ENCODE measurements at regions not wholly inside any gene's neighbourhood (a gene's known extent, or its start where the extent isn't known, plus 50 kb on each side); places are given as distances from the start of the nearest gene placed in this dataset.

- DNase-seq (ENCODE audit: low read depth), result no peak
These were observed 144.4 kb downstream of the RMI1 start for GRCh38 chr9:84125046-84125445.

DNA sequence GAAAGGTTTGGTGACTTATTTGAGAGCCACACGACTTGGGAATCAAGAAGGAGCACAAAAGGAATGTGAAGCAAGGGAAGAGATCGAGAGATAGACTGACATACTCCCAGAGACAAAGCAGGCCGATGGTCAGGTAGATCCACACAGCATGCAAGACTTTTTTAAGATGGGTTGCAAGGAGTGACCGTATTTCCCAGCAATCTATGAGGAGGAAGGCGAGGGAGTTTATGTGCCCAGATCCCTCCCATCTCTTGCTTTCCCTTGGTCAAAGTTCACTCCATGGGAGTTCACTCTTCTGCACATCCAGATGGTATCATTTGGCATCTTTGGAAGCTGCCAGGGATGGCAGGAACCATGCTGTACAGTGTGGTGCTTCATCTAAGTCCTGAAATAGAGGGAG, 148.9 kb downstream of the RMI1 start:
- no peak for DNase-seq (ENCODE audit: low read depth)

GRCh38 chr9:84136119-84136868, 155.7 kb downstream of the RMI1 start:
- DNase-seq (ENCODE audit: low read depth), result peak; percentile 22

GRCh38 chr9:84137968-84138367, 157.4 kb downstream of the RMI1 start:
- DNase-seq (ENCODE audit: low read depth), result no peak

GRCh38 chr9:84138541-84138940, 157.9 kb downstream of the RMI1 start:
- DNase-seq (ENCODE audit: low read depth), result no peak

DNA sequence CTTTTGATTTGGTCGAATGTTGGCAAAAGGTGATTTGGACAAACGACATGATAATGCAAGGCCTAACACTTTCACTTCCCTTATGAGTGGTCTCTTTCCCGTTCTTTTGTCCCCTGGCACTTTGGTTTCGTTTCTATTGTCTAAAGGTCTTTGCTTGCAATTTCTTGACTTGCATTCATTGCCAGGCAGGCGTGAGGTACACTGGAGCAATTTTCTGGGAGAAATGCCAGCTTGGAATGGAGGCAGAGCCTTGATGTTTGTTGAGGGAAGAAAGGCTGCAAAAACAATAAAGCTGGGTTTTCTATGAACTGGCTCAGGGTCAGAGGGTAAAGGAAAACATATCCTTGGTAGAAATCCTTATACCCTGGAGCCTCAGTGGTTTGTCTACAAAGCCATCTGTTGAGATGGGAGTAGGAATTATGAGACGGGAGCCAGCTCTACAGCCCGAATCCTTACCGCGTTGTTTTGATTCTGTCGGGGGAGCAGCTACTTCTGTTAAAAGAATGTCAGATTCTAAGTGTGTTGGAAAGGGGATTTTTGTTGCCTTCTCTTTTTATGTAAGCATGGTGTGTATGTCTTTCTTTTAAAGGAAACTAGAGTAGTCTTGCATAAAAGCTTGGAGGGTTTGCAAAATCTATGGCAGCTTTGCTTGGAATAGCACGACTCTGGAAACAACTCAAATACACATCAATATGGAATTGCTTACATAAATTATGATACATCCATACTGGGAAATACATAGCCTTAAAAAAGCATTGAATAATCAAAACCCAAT, 158.9 kb downstream of the RMI1 start:
- peak; percentile 46 for DNase-seq (ENCODE audit: low read depth)

DNA sequence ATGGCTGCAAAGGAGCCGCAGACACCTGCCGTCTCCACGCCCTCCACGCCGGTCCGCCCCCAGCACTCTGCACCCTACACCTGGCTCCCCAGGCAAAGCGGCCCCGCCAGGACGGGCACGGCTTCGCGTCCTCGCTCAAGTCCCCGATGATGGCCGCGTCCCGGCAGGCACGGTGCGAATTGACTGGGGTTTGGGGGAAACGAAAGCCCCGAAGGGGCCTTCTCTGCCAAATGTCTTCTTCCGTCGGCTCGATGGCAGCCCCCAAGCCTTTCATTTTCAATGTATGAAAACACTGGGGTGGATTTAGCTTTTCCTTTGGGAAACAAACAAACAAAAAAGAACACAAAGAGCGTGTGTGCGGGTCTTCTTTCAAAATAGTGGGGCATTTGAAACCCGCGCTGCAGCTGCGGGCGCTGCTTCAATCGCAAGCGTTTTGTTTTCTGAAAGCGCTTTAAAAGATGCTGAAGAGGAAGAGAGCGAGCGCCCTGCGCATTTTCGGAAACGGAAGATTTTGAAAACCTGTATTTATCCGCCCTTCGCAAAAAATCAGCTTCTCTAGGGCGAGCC, 160.0 kb downstream of the RMI1 start:
- no peak for DNase-seq (ENCODE audit: low read depth)

GRCh38 chr9:84141741-84142370, 161.3 kb downstream of the RMI1 start:
- no peak for DNase-seq (ENCODE audit: low read depth)

GRCh38 chr9:84145031-84145430, 164.4 kb downstream of the RMI1 start:
- DNase-seq (ENCODE audit: low read depth), result no peak

GRCh38 chr9:84145780-84146179, 165.2 kb downstream of the RMI1 start:
- no peak for DNase-seq (ENCODE audit: low read depth)

DNA sequence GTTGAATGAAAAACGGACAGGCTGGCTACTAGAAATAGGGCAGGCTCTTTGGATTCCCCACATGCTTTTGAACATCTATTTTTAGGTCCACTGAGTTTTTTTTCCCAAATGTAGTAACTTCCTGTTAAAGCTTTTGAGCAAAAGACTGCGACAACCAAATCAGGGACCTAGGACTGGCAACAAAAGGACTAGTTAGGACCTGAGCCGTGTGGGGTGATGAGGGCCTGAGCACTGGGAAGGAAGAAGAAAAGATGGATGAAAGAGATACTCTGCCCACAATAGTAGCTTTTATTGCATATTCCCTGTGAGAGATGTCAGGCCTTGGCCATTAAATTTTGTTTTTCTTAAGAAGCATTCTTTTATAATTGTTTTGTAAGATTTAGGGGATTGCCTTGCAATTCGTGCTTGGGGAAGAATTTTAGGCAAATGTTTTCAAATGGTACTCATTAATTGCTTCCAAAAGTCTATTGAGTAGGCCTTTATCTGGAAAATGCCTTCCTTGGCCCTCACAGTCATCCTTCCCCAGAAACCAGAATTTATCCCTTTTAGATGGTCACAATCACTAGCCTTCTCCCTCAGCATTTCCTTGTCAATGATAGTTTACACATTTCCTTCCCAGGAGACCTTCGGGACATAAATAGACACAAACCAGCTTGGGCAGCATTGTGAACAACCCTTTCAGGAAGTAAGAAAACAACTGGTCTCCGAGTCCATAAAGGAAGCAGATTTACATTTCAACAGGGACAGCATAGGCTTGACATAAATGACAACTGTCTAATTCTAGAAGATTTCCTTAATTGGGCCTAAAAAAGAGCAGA, 166.5 kb downstream of the RMI1 start:
- DNase-seq (ENCODE audit: low read depth), result peak; percentile 71

- no peak for DNase-seq (ENCODE audit: low read depth)
These were observed 170.6 kb downstream of the RMI1 start for GRCh38 chr9:84151236-84151635.

- DNase-seq (ENCODE audit: low read depth), result no peak
These were observed 171.0 kb downstream of the RMI1 start for GRCh38 chr9:84151640-84152039.

GRCh38 chr9:84152204-84152603, 171.6 kb downstream of the RMI1 start:
- DNase-seq (ENCODE audit: low read depth), result no peak

- DNase-seq (ENCODE audit: low read depth), result no peak
These were observed 173.3 kb downstream of the RMI1 start for GRCh38 chr9:84153885-84154284.

DNA sequence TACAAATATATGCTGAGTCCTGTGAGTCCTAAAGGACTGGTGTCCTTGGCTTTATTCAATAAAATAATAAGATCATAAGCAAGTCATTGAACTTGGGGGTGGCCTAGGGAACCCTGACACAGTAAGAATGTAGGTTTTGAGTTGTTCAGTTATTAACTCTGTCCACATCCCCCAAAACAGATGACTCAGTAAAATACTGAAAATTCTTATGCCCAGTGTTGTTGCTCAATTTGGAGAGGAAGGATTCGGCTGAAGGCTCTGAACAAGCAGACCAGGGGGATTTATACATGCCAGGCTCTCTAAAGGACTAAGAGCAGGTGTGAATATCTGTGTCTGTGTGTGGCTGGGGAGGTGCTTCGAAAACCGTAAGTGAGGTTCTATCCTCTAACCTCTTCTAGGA, 173.7 kb downstream of the RMI1 start:
- no peak for DNase-seq (ENCODE audit: low read depth)

- DNase-seq (ENCODE audit: low read depth), result peak; percentile 65
These were observed 177.4 kb downstream of the SLC28A3 start for GRCh38 chr9:84163052-84163650.

DNA sequence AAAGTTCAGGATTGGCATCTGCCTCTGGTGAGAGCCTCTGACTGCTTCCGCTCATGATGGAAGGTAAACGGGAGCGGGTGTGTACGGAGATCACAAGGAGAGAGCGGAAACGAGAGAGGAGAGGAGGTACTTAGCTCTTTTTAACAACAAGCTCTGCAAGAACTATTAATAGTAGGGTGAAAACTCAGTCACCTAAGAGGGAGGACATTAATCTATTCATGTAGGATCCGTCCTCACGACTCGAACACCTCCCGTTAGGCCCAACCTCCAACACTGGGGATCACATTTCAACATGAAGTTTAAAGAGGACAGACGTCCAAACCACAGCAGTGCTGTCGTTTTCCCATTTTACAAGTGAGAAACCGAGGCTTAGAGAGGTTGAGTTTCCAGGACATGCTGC, 173.7 kb downstream of the SLC28A3 start:
- peak; percentile 46 for DNase-seq (ENCODE audit: low read depth)

- no peak for DNase-seq (ENCODE audit: low read depth)
These were observed 171.3 kb downstream of the SLC28A3 start for GRCh38 chr9:84169240-84169639.

DNA sequence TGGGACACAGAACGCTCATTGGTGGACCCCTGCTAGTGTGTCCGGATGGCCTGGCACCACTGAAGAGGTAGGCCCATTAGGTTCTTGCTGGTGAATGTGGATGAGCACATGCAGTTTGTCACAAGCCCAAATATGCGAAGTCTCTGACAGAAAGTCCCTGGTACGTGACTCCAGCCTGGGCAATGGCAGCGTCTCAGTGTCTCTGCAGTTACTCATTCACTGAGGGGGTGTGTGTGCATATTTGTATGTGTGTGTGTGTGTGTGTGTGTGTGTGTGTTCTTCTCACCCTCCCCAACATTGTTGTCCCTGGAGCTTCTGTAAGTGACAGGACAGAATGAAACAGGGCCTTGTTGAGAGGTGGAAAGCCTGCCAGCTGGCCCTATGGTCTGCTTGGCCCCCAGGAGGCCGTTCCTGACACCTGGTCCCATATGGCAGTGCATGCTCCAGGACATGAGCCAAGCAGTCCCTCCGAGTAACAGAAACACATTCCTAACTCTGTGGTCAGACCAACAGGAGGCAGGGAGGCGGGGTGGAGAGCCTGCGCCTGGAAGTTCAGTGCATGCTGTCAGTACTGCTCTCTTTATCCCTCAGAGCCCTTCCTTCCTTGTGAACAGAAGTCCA, 169.9 kb downstream of the SLC28A3 start:
- peak; percentile 97 for DNase-seq (ENCODE audit: low read depth)

All from myocyte (in vitro differentiated cells).